Omental fat pad (tissue), 3 donors: ENCODE measurements at regions not wholly inside any gene's neighbourhood (a gene's known extent, or its start where the extent isn't known, plus 50 kb on each side); places are given as distances from the start of the nearest gene placed in this dataset.

ENCODE experiments used
- ATAC-seq: fragments of 150-250 bp; one replicate; pipeline ENCODE4 v1.9.1; 2016; ENCODE audit warnings: mild to moderate bottlenecking, moderate library complexity; ENCODE audit not compliant: low FRiP score
- DNase-seq: peaks from one replicate; pipeline ENCODE4 v3.0.0-alpha.2; 2019; ENCODE audit warnings: low spot score
- CTCF ChIP-seq, 3 donors: fragments of 450-650 bp; IDR thresholded peaks; one replicate each; pipeline ENCODE4 v1.5.1; 2016 to 2017; ENCODE audit warnings: antibody characterized with exemption in 3 of 3, mild to moderate bottlenecking in 3 of 3, moderate library complexity in 2 of 3

GRCh38 chr16:86224126-86224525 is 286.2 kb upstream of the FOXF1 start:
- ATAC-seq (no peak), DNase-seq (no peak)
- no peak for TF ChIP-seq CTCF (IDR thresholded peaks at IDR 0.05)

- TF ChIP-seq CTCF (IDR thresholded peaks at IDR 0.05) = no peak
- no peak for ATAC-seq
- DNase-seq = no peak
Observed at GRCh38 chr16:86224629-86225028, 285.7 kb upstream of the FOXF1 start.

GRCh38 chr16:86225905-86226371 is 284.4 kb upstream of the FOXF1 start:
- no peak for TF ChIP-seq CTCF (IDR thresholded peaks at IDR 0.05)
- no peak for DNase-seq
- ATAC-seq = no peak

- DNase-seq (no peak), ATAC-seq (no peak)
- TF ChIP-seq CTCF (IDR thresholded peaks at IDR 0.05) = no peak
Observed at GRCh38 chr16:86227041-86227440, 283.3 kb upstream of the FOXF1 start.

- TF ChIP-seq CTCF (IDR thresholded peaks at IDR 0.05) = no peak
- DNase-seq = no peak
- no peak for ATAC-seq
Observed at GRCh38 chr16:86227801-86228200, 282.5 kb upstream of the FOXF1 start.

GRCh38 chr16:86228713-86229112 is 281.6 kb upstream of the FOXF1 start:
- ATAC-seq (no peak), DNase-seq (no peak)
- TF ChIP-seq CTCF (IDR thresholded peaks at IDR 0.05) = no peak

GRCh38 chr16:86229283-86229682 is 281.0 kb upstream of the FOXF1 start:
- ATAC-seq (no peak), DNase-seq (no peak)
- no peak for TF ChIP-seq CTCF (IDR thresholded peaks at IDR 0.05)
